Esophagus squamous epithelium (tissue), 4 donors: ENCODE measurements at regions not wholly inside any gene's neighbourhood (a gene's known extent, or its start where the extent isn't known, plus 50 kb on each side); places are given as distances from the start of the nearest gene placed in this dataset.

ENCODE experiments used
- POLR2A ChIP-seq, 4 donors: fragments of 450-650 bp; IDR thresholded peaks; one replicate each; pipeline ENCODE4 v1.6.1; 2017; ENCODE audit warnings: antibody characterized with exemption in 4 of 4, mild to moderate bottlenecking in 4 of 4, moderate library complexity in 3 of 4
- TF ChIP-seq, protein P1 (sequence below), 6 experiments: fragments of 450-650 bp in 4 of 6; fragments of 200-600 bp in 2 of 6; sonication (generic) in 2 of 6; IDR thresholded peaks; one replicate each; pipeline ENCODE4 v1.5.1; 2016 to 2019; ENCODE audit warnings: antibody characterized with exemption in 6 of 6, mild to moderate bottlenecking in 4 of 6, moderate library complexity in 4 of 6

GRCh38 chr17:70484496-70484895, 315.2 kb downstream of the KCNJ2 start:
- TF ChIP-seq, protein P1, sequence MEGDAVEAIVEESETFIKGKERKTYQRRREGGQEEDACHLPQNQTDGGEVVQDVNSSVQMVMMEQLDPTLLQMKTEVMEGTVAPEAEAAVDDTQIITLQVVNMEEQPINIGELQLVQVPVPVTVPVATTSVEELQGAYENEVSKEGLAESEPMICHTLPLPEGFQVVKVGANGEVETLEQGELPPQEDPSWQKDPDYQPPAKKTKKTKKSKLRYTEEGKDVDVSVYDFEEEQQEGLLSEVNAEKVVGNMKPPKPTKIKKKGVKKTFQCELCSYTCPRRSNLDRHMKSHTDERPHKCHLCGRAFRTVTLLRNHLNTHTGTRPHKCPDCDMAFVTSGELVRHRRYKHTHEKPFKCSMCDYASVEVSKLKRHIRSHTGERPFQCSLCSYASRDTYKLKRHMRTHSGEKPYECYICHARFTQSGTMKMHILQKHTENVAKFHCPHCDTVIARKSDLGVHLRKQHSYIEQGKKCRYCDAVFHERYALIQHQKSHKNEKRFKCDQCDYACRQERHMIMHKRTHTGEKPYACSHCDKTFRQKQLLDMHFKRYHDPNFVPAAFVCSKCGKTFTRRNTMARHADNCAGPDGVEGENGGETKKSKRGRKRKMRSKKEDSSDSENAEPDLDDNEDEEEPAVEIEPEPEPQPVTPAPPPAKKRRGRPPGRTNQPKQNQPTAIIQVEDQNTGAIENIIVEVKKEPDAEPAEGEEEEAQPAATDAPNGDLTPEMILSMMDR (IDR thresholded peaks at IDR 0.05): no peak
- no peak for TF ChIP-seq POLR2A (IDR thresholded peaks at IDR 0.05)
